ENCODE measurements at regions not wholly inside any gene's neighbourhood (a gene's known extent, or its start where the extent isn't known, plus 50 kb on each side); places are given as distances from the start of the nearest gene placed in this dataset.

- DNase-seq: no peak
Observed at GRCh38 chr9:12640866-12641636, 52.1 kb upstream of the TYRP1 start.
